ENCODE measurements at regions not wholly inside any gene's neighbourhood (a gene's known extent, or its start where the extent isn't known, plus 50 kb on each side); places are given as distances from the start of the nearest gene placed in this dataset.
A peak's percentile ranks its signal among the peaks of the same experiment; 100 is the strongest.

DNA sequence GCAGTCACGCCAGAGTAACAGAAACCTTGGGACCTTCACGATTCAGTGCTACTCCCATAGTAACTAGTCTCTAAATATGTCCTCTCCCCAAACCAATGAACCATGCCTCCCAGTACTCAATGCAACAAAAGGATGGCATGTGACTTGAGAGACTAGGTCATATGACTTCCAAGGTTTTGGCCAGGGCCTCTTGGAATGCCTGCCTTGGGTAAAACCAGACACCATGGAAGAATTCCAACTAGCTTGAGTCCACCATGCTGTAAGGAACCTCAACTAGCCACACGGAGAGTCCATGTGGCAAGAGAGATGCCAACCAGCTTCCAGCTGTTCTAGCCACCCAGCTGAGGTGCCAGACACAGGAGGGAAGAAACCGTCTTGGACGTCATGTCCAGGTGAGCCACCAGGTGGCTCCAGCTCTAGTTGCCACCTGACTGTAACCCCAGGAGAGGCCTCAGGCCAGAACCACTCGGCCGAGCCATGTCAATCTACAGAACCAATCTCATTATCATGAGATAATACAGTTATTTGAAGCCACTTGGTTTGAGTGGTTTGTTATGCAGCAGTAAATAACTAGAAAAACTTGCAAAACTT lies 115.0 kb downstream of the SYF2 start:
- H3K4me2 ChIP-seq (ENCODE audit: low read depth, low read length), result no peak overlapping the region
- ATAC-seq (peak; percentile 94), FAIRE-seq (peak; percentile 80), DNase-seq (ENCODE audit: low spot score) (peak; percentile 60)
- H4K20me1 ChIP-seq (ENCODE audit: insufficient read depth, low read length), result no peaks in the 10 kb centered on the region
- no peaks in the 10 kb centered on the region for H3K9me3 ChIP-seq (ENCODE audit: low read length)
- no TSS peak for BruUV-seq (replicated peaks)
- peaks cover 0 to 3% of the 10 kb centered on the region in 2 experiments; a peak in 1 of 5 replicates for H3K27me3 ChIP-seq (ENCODE audit: control insufficient read depth in 1 of 2, insufficient read depth in 2 of 2, low read length in 2 of 2)
- no peak overlapping the region for H3K4me3 ChIP-seq (replicated peaks in 1 of 3; ENCODE audit: insufficient read depth in 1 of 3, low read depth in 2 of 3, low read length in 3 of 3)
- WGBS (ENCODE audit: low lambda C conversion rate), result 45% methylated on average over 4 of the region's 7 CpGs
- in situ Hi-C loops (cut with HindIII; ENCODE audit: extremely low pct_ligation_motif_present, low pct_unique_long_range_greater_than_20kb) (loop anchor here (5.0 kb wide), 1 partner anchor 90 kb away; no protein-coding TSS in a partner anchor), intact Hi-C loops (cut with micrococcal nuclease; ENCODE audit: unreplicated experiment) (loop anchor here (1.0 kb wide), 1 partner anchor 88 kb away; no protein-coding TSS in a partner anchor)
- CTCF ChIA-PET (ENCODE audit: low intra/inter-chr PET ratio, low total read pairs), result interaction anchor here (1.0 to 4.1 kb wide), 4 partner anchors 31 to 101 kb away, joined by 3 to 55 read pairs (median 5); no protein-coding TSS in a partner anchor
- H3K36me3 ChIP-seq (replicated peaks in 1 of 2; ENCODE audit: control insufficient read depth in 1 of 2, insufficient read depth in 2 of 2, low read length in 2 of 2), result no peaks in the 10 kb centered on the region
- peaks cover 16% of the 10 kb centered on the region for H3K4me1 ChIP-seq (ENCODE audit: insufficient read depth, low read length)
- POLR2A ChIA-PET, result interaction anchor here (1.0 kb wide), 1 partner anchor 51 kb away, joined by 8 read pairs; no protein-coding TSS in a partner anchor
- H3K27ac ChIP-seq (ENCODE audit: extremely low read length, insufficient read depth, low read length), result no peak overlapping the region
- H2AFZ ChIP-seq (ENCODE audit: low read length), result no peak overlapping the region
- H3K79me2 ChIP-seq (ENCODE audit: insufficient read depth, low read length), result no peaks in the 10 kb centered on the region
- H3K9ac ChIP-seq (ENCODE audit: insufficient read depth, low read depth, low read length), result no peak overlapping the region
- TF ChIP-seq ZGPAT (CRISPR knock-in tag; IDR thresholded peaks at IDR 0.05) (0 out of 2 replicates have a peak, but pooled peaks have one; percentile 17), ZNF687 (CRISPR knock-in tag; IDR thresholded peaks at IDR 0.05) (peak; percentile 48), PHF20 (CRISPR knock-in tag; IDR thresholded peaks at IDR 0.05) (no peak), AGO2 (optimal IDR thresholded peaks at IDR 0.05; ENCODE audit: low read depth, low read length) (no peak), AHR (CRISPR knock-in tag; IDR thresholded peaks at IDR 0.05) (no peak), ZNF788 (CRISPR knock-in tag; IDR thresholded peaks at IDR 0.05; ENCODE audit: borderline replicate concordance) (no peak), ZHX2 (IDR thresholded peaks at IDR 0.05; ENCODE audit: low read depth) (no peak), ZHX2 (CRISPR knock-in tag; IDR thresholded peaks at IDR 0.05; ENCODE audit: borderline replicate concordance) (no peak), FOSL1 (CRISPR knock-in tag; IDR thresholded peaks at IDR 0.05; ENCODE audit: borderline replicate concordance) (no peak)
- TF ChIP-seq, protein P1, sequence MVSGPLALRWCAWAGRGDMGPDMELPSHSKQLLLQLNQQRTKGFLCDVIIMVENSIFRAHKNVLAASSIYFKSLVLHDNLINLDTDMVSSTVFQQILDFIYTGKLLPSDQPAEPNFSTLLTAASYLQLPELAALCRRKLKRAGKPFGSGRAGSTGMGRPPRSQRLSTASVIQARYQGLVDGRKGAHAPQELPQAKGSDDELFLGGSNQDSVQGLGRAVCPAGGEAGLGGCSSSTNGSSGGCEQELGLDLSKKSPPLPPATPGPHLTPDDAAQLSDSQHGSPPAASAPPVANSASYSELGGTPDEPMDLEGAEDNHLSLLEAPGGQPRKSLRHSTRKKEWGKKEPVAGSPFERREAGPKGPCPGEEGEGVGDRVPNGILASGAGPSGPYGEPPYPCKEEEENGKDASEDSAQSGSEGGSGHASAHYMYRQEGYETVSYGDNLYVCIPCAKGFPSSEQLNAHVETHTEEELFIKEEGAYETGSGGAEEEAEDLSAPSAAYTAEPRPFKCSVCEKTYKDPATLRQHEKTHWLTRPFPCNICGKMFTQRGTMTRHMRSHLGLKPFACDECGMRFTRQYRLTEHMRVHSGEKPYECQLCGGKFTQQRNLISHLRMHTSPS (CRISPR knock-in tag; IDR thresholded peaks at IDR 0.05; ENCODE audit: low read depth), result 0 out of 2 replicates have a peak, but pooled peaks have one; percentile 32

Data from HepG2 (cell line).